GM12878 (cell line): ENCODE measurements at regions not wholly inside any gene's neighbourhood (a gene's known extent, or its start where the extent isn't known, plus 50 kb on each side); places are given as distances from the start of the nearest gene placed in this dataset.

Experiments used
- ATF2 ChIP-seq: IDR thresholded peaks from 2 replicates; pipeline ENCODE4 v1.6.1; 2012; ENCODE audit warnings: low read length, inconsistent platforms
- CEBPB ChIP-seq, 2 experiments: fragments of 150-350 bp in 1 of 2; IDR thresholded peaks; 2 replicates each; pipeline ENCODE4 v1.6.1; 2012 to 2014; ENCODE audit warnings: low read depth in 2 of 2, low read length in 2 of 2, borderline replicate concordance in 1 of 2, inconsistent platforms in 1 of 2
- CHD2 ChIP-seq: IDR thresholded peaks from 2 replicates; pipeline ENCODE4 v1.6.1; 2011; ENCODE audit warnings: low read depth, low read length, improper control_type of control experiment, borderline replicate concordance
- CTCF ChIP-seq, 3 experiments: IDR thresholded peaks in 2 of 3; conservative IDR thresholded peaks in 1 of 3; 2 replicates each; pipeline ENCODE4 v1.5.1; 2011; ENCODE audit warnings: low read depth in 3 of 3, low read length in 3 of 3, mild to moderate bottlenecking in 3 of 3, control low read depth in 2 of 3, moderate library complexity in 2 of 3, inconsistent platforms in 1 of 3, mixed read lengths in 1 of 3; ENCODE audit not compliant: control insufficient read depth in 2 of 3, insufficient read depth in 1 of 3; ENCODE audit errors: extremely low read depth in 1 of 3
- ETV6 ChIP-seq, 2 experiments: fragments of 450-650 bp in 1 of 2; IDR thresholded peaks in 1 of 2; conservative IDR thresholded peaks in 1 of 2; 2 replicates each; pipeline ENCODE4 v1.6.1; 2014; ENCODE audit warnings: antibody characterized with exemption in 1 of 2, borderline replicate concordance in 1 of 2, low read depth in 1 of 2, mild to moderate bottlenecking in 1 of 2, moderate library complexity in 1 of 2
- MTA2 ChIP-seq: fragments of 450-650 bp; IDR thresholded peaks from 2 replicates; pipeline ENCODE4 v1.6.1; 2016; ENCODE audit warnings: low read depth, mild to moderate bottlenecking, moderate library complexity
- SMC3 ChIP-seq: IDR thresholded peaks from 2 replicates; pipeline ENCODE4 v1.6.1; 2011; ENCODE audit warnings: low read length, improper control_type of control experiment, borderline replicate concordance
- SRF ChIP-seq, 2 experiments: IDR thresholded peaks; 2 replicates each; pipeline ENCODE4 v1.6.1; 2011; ENCODE audit warnings: low read depth in 2 of 2, low read length in 2 of 2, mild to moderate bottlenecking in 1 of 2, moderate library complexity in 1 of 2
- ZNF687 ChIP-seq: fragments of 450-650 bp; IDR thresholded peaks from 2 replicates; pipeline ENCODE4 v1.6.1; 2017; ENCODE audit warnings: mild to moderate bottlenecking, moderate library complexity

- TF ChIP-seq CTCF (IDR thresholded peaks at IDR 0.05 in 2 of 3, conservative IDR thresholded peaks at IDR 0.05 in 1 of 3; ENCODE audit: control insufficient read depth in 2 of 3, extremely low read depth in 1 of 3, insufficient read depth in 1 of 3, low read depth in 3 of 3, low read length in 3 of 3) (no peak), ZNF687 (no peak), ATF2 (no peak), MTA2 (no peak), CHD2 (no peak), SMC3 (no peak), CEBPB (IDR thresholded peaks at IDR 0.05; ENCODE audit: borderline replicate concordance in 1 of 2, low read depth in 2 of 2, low read length in 2 of 2) (no peak), ETV6 (conservative IDR thresholded peaks at IDR 0.05 in 1 of 2, IDR thresholded peaks at IDR 0.05 in 1 of 2; ENCODE audit: borderline replicate concordance in 1 of 2, low read depth in 1 of 2) (no peak), SRF (IDR thresholded peaks at IDR 0.05; ENCODE audit: low read depth in 2 of 2, low read length in 2 of 2) (no peak)
Observed at GRCh38 chr12:20155374-20155773, 213.0 kb upstream of the PDE3A start.
